ENCODE measurements at regions not wholly inside any gene's neighbourhood (a gene's known extent, or its start where the extent isn't known, plus 50 kb on each side); places are given as distances from the start of the nearest gene placed in this dataset.

- no TSS peak for BruUV-seq (replicated peaks)
- Histone ChIP-seq H3K4me1 (replicated peaks; ENCODE audit: insufficient read depth) (no peaks in the 10 kb centered on the region), H3K36me3 (ENCODE audit: low read depth) (no peaks in the 10 kb centered on the region), H3K9me3 (ENCODE audit: insufficient read depth, low read depth) (no peaks in the 10 kb centered on the region), H3K27ac (no peak overlapping the region), H4K20me1 (ENCODE audit: insufficient read depth) (no peaks in the 10 kb centered on the region), H3K27me3 (ENCODE audit: insufficient read depth, low read depth) (no peaks in the 10 kb centered on the region), H3K79me2 (ENCODE audit: low read depth) (no peaks in the 10 kb centered on the region), H3F3A (ENCODE audit: insufficient read depth, low read depth) (no peaks in the 10 kb centered on the region), H3K4me2 (no peak overlapping the region), H3K9me2 (ENCODE audit: insufficient read depth) (no peaks in the 10 kb centered on the region), H3K4me3 (no peak overlapping the region), H2AFZ (no peak overlapping the region)
- no peak for DNase-seq
- intact Hi-C loops (cut with micrococcal nuclease; ENCODE audit: unreplicated experiment), result no loop called here
- POLR2A ChIA-PET (ENCODE audit: unreplicated experiment), result no interaction called here
- TF ChIP-seq EZH2 (IDR thresholded peaks at IDR 0.05; ENCODE audit: low read depth), result no peak
- TF ChIP-seq CTCF (conservative IDR thresholded peaks at IDR 0.05), result no peak
- CTCF ChIA-PET, result no interaction called here
These were observed 326.6 kb upstream of the PROK2 start for GRCh38 chr3:72111265-72112205.

GRCh38 chr3:72109327-72110259, 324.6 kb upstream of the PROK2 start:
- Histone ChIP-seq H3K9me3 (ENCODE audit: insufficient read depth, low read depth) (no peaks in the 10 kb centered on the region), H4K20me1 (ENCODE audit: insufficient read depth) (no peaks in the 10 kb centered on the region), H3K4me2 (no peak overlapping the region), H2AFZ (no peak overlapping the region), H3K27me3 (ENCODE audit: insufficient read depth, low read depth) (no peaks in the 10 kb centered on the region), H3K4me3 (no peak overlapping the region), H3K79me2 (ENCODE audit: low read depth) (no peaks in the 10 kb centered on the region), H3F3A (ENCODE audit: insufficient read depth, low read depth) (no peaks in the 10 kb centered on the region), H3K9me2 (ENCODE audit: insufficient read depth) (no peaks in the 10 kb centered on the region), H3K4me1 (replicated peaks; ENCODE audit: insufficient read depth) (no peaks in the 10 kb centered on the region), H3K27ac (no peak overlapping the region), H3K36me3 (ENCODE audit: low read depth) (no peaks in the 10 kb centered on the region)
- POLR2A ChIA-PET (ENCODE audit: unreplicated experiment), result no interaction called here
- CTCF ChIA-PET, result no interaction called here
- TF ChIP-seq EZH2 (IDR thresholded peaks at IDR 0.05; ENCODE audit: low read depth) (no peak), CTCF (conservative IDR thresholded peaks at IDR 0.05) (no peak)
- no peak for DNase-seq
- BruUV-seq (replicated peaks), result no TSS peak
- intact Hi-C loops (cut with micrococcal nuclease; ENCODE audit: unreplicated experiment), result no loop called here

GRCh38 chr3:72105306-72105705, 320.4 kb upstream of the PROK2 start:
- no peak for TF ChIP-seq EZH2 (IDR thresholded peaks at IDR 0.05; ENCODE audit: low read depth)
- no peak for TF ChIP-seq CTCF (conservative IDR thresholded peaks at IDR 0.05)
- Histone ChIP-seq H2AFZ (no peak overlapping the region), H3K9me2 (ENCODE audit: insufficient read depth) (no peaks in the 10 kb centered on the region), H3K4me2 (no peak overlapping the region), H3K27ac (no peak overlapping the region), H3K36me3 (ENCODE audit: low read depth) (no peaks in the 10 kb centered on the region), H4K20me1 (ENCODE audit: insufficient read depth) (no peaks in the 10 kb centered on the region), H3K4me1 (replicated peaks; ENCODE audit: insufficient read depth) (no peaks in the 10 kb centered on the region), H3K27me3 (ENCODE audit: insufficient read depth, low read depth) (peaks cover 24% of the 10 kb centered on the region), H3F3A (ENCODE audit: insufficient read depth, low read depth) (no peaks in the 10 kb centered on the region), H3K9me3 (ENCODE audit: insufficient read depth, low read depth) (no peaks in the 10 kb centered on the region), H3K4me3 (no peak overlapping the region), H3K79me2 (ENCODE audit: low read depth) (no peaks in the 10 kb centered on the region)
- intact Hi-C loops (cut with micrococcal nuclease; ENCODE audit: unreplicated experiment), result no loop called here
- CTCF ChIA-PET, result no interaction called here
- DNase-seq, result no peak
- BruUV-seq (replicated peaks), result no TSS peak
- POLR2A ChIA-PET (ENCODE audit: unreplicated experiment), result no interaction called here
